ENCODE measurements at regions not wholly inside any gene's neighbourhood (a gene's known extent, or its start where the extent isn't known, plus 50 kb on each side); places are given as distances from the start of the nearest gene placed in this dataset.

DNA sequence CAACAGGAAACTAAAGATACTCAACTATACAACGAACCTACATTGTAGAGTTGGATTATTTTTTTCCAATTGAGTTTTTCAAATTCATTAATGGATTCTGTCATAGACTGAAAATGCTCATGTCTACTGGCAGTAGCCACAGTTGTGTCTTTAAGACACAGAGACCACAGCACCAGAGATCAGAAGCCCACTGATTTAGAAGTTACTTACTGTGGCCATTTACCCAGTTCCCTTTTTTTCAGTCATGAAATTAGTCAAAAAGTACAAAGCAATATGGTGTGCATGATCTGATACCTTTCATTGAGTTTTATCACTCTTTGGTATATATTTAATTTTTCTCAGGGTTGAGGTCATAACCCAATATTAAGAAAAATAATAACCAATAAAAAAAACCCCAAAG, 1640.2 kb upstream of the WWC1 start:
- TF ChIP-seq, protein P1, sequence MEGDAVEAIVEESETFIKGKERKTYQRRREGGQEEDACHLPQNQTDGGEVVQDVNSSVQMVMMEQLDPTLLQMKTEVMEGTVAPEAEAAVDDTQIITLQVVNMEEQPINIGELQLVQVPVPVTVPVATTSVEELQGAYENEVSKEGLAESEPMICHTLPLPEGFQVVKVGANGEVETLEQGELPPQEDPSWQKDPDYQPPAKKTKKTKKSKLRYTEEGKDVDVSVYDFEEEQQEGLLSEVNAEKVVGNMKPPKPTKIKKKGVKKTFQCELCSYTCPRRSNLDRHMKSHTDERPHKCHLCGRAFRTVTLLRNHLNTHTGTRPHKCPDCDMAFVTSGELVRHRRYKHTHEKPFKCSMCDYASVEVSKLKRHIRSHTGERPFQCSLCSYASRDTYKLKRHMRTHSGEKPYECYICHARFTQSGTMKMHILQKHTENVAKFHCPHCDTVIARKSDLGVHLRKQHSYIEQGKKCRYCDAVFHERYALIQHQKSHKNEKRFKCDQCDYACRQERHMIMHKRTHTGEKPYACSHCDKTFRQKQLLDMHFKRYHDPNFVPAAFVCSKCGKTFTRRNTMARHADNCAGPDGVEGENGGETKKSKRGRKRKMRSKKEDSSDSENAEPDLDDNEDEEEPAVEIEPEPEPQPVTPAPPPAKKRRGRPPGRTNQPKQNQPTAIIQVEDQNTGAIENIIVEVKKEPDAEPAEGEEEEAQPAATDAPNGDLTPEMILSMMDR (IDR thresholded peaks at IDR 0.05), result no peak
- no peak for TF ChIP-seq POLR2A (IDR thresholded peaks at IDR 0.05)

All from thyroid gland (tissue), 4 donors.